Uterus (tissue), 2 donors: ENCODE measurements at regions not wholly inside any gene's neighbourhood (a gene's known extent, or its start where the extent isn't known, plus 50 kb on each side); places are given as distances from the start of the nearest gene placed in this dataset.

Experiments used
- POLR2A ChIP-seq, 2 donors: fragments of 450-650 bp; IDR thresholded peaks; one replicate each; pipeline ENCODE4 v1.6.1; 2016; ENCODE audit warnings: antibody characterized with exemption in 2 of 2, mild to moderate bottlenecking in 1 of 2, moderate library complexity in 1 of 2
- TF ChIP-seq, protein P1 (sequence below), 4 experiments: fragments of 200-600 bp in 2 of 4; fragments of 450-650 bp in 2 of 4; sonication (generic) in 2 of 4; IDR thresholded peaks; one replicate each; pipeline ENCODE4 v1.5.1; 2016 to 2019; ENCODE audit warnings: antibody characterized with exemption in 4 of 4, mild to moderate bottlenecking in 2 of 4, moderate library complexity in 1 of 4

DNA sequence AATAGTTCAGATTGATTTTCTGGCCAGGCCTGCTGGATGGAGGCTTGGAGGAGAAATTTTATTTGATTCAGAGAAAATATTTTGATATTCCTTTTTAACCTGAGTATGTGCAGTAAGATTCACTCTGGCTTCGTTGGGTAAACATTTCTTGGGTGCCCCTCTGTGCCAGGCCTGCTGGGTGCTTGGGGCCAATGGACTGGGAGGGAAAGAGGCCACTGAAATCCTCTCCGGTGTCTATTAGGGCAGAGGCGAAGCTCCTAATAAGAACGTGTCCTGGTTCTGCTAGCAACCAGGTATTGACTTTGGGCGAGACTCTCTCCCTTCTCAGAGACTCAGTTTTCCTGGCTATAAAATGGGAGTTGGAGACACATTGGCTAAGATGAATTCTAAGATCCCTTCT lies 122.5 kb downstream of the CYLD start:
- TF ChIP-seq POLR2A (IDR thresholded peaks at IDR 0.05): no peak
- TF ChIP-seq, protein P1, sequence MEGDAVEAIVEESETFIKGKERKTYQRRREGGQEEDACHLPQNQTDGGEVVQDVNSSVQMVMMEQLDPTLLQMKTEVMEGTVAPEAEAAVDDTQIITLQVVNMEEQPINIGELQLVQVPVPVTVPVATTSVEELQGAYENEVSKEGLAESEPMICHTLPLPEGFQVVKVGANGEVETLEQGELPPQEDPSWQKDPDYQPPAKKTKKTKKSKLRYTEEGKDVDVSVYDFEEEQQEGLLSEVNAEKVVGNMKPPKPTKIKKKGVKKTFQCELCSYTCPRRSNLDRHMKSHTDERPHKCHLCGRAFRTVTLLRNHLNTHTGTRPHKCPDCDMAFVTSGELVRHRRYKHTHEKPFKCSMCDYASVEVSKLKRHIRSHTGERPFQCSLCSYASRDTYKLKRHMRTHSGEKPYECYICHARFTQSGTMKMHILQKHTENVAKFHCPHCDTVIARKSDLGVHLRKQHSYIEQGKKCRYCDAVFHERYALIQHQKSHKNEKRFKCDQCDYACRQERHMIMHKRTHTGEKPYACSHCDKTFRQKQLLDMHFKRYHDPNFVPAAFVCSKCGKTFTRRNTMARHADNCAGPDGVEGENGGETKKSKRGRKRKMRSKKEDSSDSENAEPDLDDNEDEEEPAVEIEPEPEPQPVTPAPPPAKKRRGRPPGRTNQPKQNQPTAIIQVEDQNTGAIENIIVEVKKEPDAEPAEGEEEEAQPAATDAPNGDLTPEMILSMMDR (IDR thresholded peaks at IDR 0.05): no peak
